Prostate gland (tissue), 2 donors: ENCODE measurements at regions not wholly inside any gene's neighbourhood (a gene's known extent, or its start where the extent isn't known, plus 50 kb on each side); places are given as distances from the start of the nearest gene placed in this dataset.
"Not testable (repeated sequence)": the region's sequence is repeated elsewhere in the genome, so short reads cannot be mapped to it uniquely, and the experiment has no call there.

ENCODE experiments used
- POLR2A ChIP-seq: fragments of 450-650 bp; IDR thresholded peaks from one replicate; pipeline ENCODE4 v1.6.1; 2016; ENCODE audit warnings: antibody characterized with exemption, mild to moderate bottlenecking
- TF ChIP-seq, protein P1 (sequence below), 4 experiments: fragments of 200-600 bp in 2 of 4; fragments of 450-650 bp in 2 of 4; sonication (generic) in 2 of 4; IDR thresholded peaks; 1 replicate in 3 of 4; 2 replicates in 1 of 4; pipeline ENCODE4 v1.5.1; 2016 to 2019; ENCODE audit warnings: antibody characterized with exemption in 4 of 4, mild to moderate bottlenecking in 2 of 4, moderate library complexity in 2 of 4

- TF ChIP-seq, protein P1, sequence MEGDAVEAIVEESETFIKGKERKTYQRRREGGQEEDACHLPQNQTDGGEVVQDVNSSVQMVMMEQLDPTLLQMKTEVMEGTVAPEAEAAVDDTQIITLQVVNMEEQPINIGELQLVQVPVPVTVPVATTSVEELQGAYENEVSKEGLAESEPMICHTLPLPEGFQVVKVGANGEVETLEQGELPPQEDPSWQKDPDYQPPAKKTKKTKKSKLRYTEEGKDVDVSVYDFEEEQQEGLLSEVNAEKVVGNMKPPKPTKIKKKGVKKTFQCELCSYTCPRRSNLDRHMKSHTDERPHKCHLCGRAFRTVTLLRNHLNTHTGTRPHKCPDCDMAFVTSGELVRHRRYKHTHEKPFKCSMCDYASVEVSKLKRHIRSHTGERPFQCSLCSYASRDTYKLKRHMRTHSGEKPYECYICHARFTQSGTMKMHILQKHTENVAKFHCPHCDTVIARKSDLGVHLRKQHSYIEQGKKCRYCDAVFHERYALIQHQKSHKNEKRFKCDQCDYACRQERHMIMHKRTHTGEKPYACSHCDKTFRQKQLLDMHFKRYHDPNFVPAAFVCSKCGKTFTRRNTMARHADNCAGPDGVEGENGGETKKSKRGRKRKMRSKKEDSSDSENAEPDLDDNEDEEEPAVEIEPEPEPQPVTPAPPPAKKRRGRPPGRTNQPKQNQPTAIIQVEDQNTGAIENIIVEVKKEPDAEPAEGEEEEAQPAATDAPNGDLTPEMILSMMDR (IDR thresholded peaks at IDR 0.05): not testable (repeated sequence)
- not testable (repeated sequence) for TF ChIP-seq POLR2A
Measured at GRCh38 chr1:206297145-206298031, 94.0 kb downstream of the SRGAP2 start.
